ENCODE measurements at regions not wholly inside any gene's neighbourhood (a gene's known extent, or its start where the extent isn't known, plus 50 kb on each side); places are given as distances from the start of the nearest gene placed in this dataset.

DNA sequence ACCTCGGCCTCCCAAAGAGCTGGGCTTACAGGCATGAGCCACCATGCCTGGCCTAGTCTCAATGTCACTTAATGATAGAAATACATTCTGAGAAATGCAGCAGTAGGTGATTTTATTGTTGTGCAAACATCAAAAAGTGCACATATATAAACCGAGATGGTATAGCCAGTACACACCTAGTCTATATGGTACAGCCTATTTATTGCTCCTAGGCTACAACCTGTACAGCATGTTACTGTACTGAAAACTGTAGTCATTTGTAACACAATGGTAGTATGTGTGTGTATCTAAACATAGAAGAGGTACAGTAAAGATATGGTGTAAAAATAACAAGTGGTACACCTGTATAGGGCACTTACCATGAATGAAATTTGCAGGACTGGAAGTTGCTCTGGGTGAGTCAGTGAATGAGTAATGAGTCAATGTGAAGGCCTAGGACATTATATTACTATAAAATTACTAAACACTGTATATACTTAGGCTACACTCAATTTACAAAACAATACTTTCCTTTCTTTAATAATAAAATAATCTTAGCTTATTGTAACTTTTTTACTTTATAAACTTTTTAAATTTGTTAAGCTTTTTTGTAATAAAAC is 166.7 kb upstream of the SYT1 start:
- TF ChIP-seq POLR2A (IDR thresholded peaks at IDR 0.05) (no peak), CTCF (IDR thresholded peaks at IDR 0.05) (no peak)
